GM19240 (cell line): ENCODE measurements at regions not wholly inside any gene's neighbourhood (a gene's known extent, or its start where the extent isn't known, plus 50 kb on each side); places are given as distances from the start of the nearest gene placed in this dataset.

Source experiments
- DNase-seq: peaks from one replicate; pipeline ENCODE4 v3.0.0; 2011; ENCODE audit warnings: low spot score; ENCODE audit not compliant: insufficient read length

- DNase-seq, result no peak
Measured at GRCh38 chr6:137731960-137732616, 135.0 kb upstream of the TNFAIP3 start.

- DNase-seq, result no peak
Measured at GRCh38 chr6:137733372-137733771, 133.7 kb upstream of the TNFAIP3 start.

GRCh38 chr6:137734005-137734874 is 132.8 kb upstream of the TNFAIP3 start:
- no peak for DNase-seq

GRCh38 chr6:137734875-137735182 is 132.2 kb upstream of the TNFAIP3 start:
- no peak for DNase-seq

- peak; percentile 23 for DNase-seq
Measured at GRCh38 chr6:137736048-137736818, 130.8 kb upstream of the TNFAIP3 start.

- no peak for DNase-seq
Measured at GRCh38 chr6:137736911-137737310, 130.1 kb upstream of the TNFAIP3 start.

GRCh38 chr6:137737836-137738596 is 129.0 kb upstream of the TNFAIP3 start:
- no peak for DNase-seq

- no peak for DNase-seq
Measured at GRCh38 chr6:137738931-137739504, 128.0 kb upstream of the TNFAIP3 start.

GRCh38 chr6:137739544-137739943 is 127.5 kb upstream of the TNFAIP3 start:
- no peak for DNase-seq

- DNase-seq, result no peak
Measured at GRCh38 chr6:137740091-137740755, 126.8 kb upstream of the TNFAIP3 start.

GRCh38 chr6:137740967-137741761 is 125.9 kb upstream of the TNFAIP3 start:
- no peak for DNase-seq

GRCh38 chr6:137743493-137743892 is 123.6 kb upstream of the TNFAIP3 start:
- no peak for DNase-seq

GRCh38 chr6:137744877-137745276 is 122.2 kb upstream of the TNFAIP3 start:
- DNase-seq, result peak; percentile 20

GRCh38 chr6:137745321-137745720 is 121.7 kb upstream of the TNFAIP3 start:
- DNase-seq, result no peak

- no peak for DNase-seq
Measured at GRCh38 chr6:137746264-137746663, 120.8 kb upstream of the TNFAIP3 start.

GRCh38 chr6:137749696-137750211 is 117.3 kb upstream of the TNFAIP3 start:
- DNase-seq, result no peak

- no peak for DNase-seq
Measured at GRCh38 chr6:137750297-137750696, 116.8 kb upstream of the TNFAIP3 start.

- DNase-seq, result no peak
Measured at GRCh38 chr6:137751768-137752560, 115.1 kb upstream of the TNFAIP3 start.

- no peak for DNase-seq
Measured at GRCh38 chr6:137754366-137754765, 112.7 kb upstream of the TNFAIP3 start.
